ENCODE measurements at regions not wholly inside any gene's neighbourhood (a gene's known extent, or its start where the extent isn't known, plus 50 kb on each side); places are given as distances from the start of the nearest gene placed in this dataset.

- H3K27me3 ChIP-seq (replicated peaks; ENCODE audit: insufficient read depth, low read depth, low read length, poor library complexity) = no peaks in the 10 kb centered on the region
- H3K9me3 ChIP-seq (ENCODE audit: low read depth, low read length, poor library complexity, severe bottlenecking) = no peaks in the 10 kb centered on the region
- BruUV-seq (replicated peaks) = no TSS peak
- POLR2A ChIA-PET (ENCODE audit: low non-redundant PET) = no interaction called here
- H3K27ac ChIP-seq (ENCODE audit: low read depth, low read length, poor library complexity, severe bottlenecking) = no peak overlapping the region
- intact Hi-C loops (cut with micrococcal nuclease; ENCODE audit: unreplicated experiment) = no loop called here
- no peaks in the 10 kb centered on the region for H3K36me3 ChIP-seq (ENCODE audit: insufficient read depth, low read length, poor library complexity, severe bottlenecking)
- TF ChIP-seq EZH2 (IDR thresholded peaks at IDR 0.05; ENCODE audit: borderline replicate concordance, low read depth, low read length, poor library complexity, severe bottlenecking) (no peak), CTCF (conservative IDR thresholded peaks at IDR 0.05; ENCODE audit: low read depth, low read length) (no peak)
- DNase-seq (ENCODE audit: low spot score) = no peak
- CTCF ChIA-PET = no interaction called here
- no peak overlapping the region for H3K4me3 ChIP-seq (ENCODE audit: low read depth, low read length, poor library complexity, severe bottlenecking)
- H3K4me1 ChIP-seq (ENCODE audit: insufficient read depth, low read length, poor library complexity, severe bottlenecking) = peaks cover 7% of the 10 kb centered on the region
Observed at GRCh38 chr15:47650564-47650963, 66.7 kb upstream of the SEMA6D start.

- intact Hi-C loops (cut with micrococcal nuclease; ENCODE audit: unreplicated experiment) = no loop called here
- peaks cover under 1% of the 10 kb centered on the region for H3K4me1 ChIP-seq (ENCODE audit: insufficient read depth, low read length, poor library complexity, severe bottlenecking)
- DNase-seq (ENCODE audit: low spot score) = no peak
- no peak for TF ChIP-seq CTCF (conservative IDR thresholded peaks at IDR 0.05; ENCODE audit: low read depth, low read length)
- TF ChIP-seq EZH2 (IDR thresholded peaks at IDR 0.05; ENCODE audit: borderline replicate concordance, low read depth, low read length, poor library complexity, severe bottlenecking) = no peak
- POLR2A ChIA-PET (ENCODE audit: low non-redundant PET) = no interaction called here
- H3K27me3 ChIP-seq (replicated peaks; ENCODE audit: insufficient read depth, low read depth, low read length, poor library complexity) = no peaks in the 10 kb centered on the region
- H3K27ac ChIP-seq (ENCODE audit: low read depth, low read length, poor library complexity, severe bottlenecking) = no peak overlapping the region
- no peaks in the 10 kb centered on the region for H3K36me3 ChIP-seq (ENCODE audit: insufficient read depth, low read length, poor library complexity, severe bottlenecking)
- no peak overlapping the region for H3K4me3 ChIP-seq (ENCODE audit: low read depth, low read length, poor library complexity, severe bottlenecking)
- BruUV-seq (replicated peaks) = no TSS peak
- CTCF ChIA-PET = interaction anchor here (0.6 kb wide), 1 partner anchor 432 kb away, joined by 4 read pairs; no protein-coding TSS in a partner anchor
- no peaks in the 10 kb centered on the region for H3K9me3 ChIP-seq (ENCODE audit: low read depth, low read length, poor library complexity, severe bottlenecking)
Observed at GRCh38 chr15:47652328-47652727, 65.0 kb upstream of the SEMA6D start.

GRCh38 chr15:47652844-47653243, 64.5 kb upstream of the SEMA6D start:
- H3K36me3 ChIP-seq (ENCODE audit: insufficient read depth, low read length, poor library complexity, severe bottlenecking) = no peaks in the 10 kb centered on the region
- no peaks in the 10 kb centered on the region for H3K27me3 ChIP-seq (replicated peaks; ENCODE audit: insufficient read depth, low read depth, low read length, poor library complexity)
- no peaks in the 10 kb centered on the region for H3K9me3 ChIP-seq (ENCODE audit: low read depth, low read length, poor library complexity, severe bottlenecking)
- no peak overlapping the region for H3K27ac ChIP-seq (ENCODE audit: low read depth, low read length, poor library complexity, severe bottlenecking)
- no TSS peak for BruUV-seq (replicated peaks)
- DNase-seq (ENCODE audit: low spot score) = no peak
- H3K4me1 ChIP-seq (ENCODE audit: insufficient read depth, low read length, poor library complexity, severe bottlenecking) = no peaks in the 10 kb centered on the region
- no peak for TF ChIP-seq CTCF (conservative IDR thresholded peaks at IDR 0.05; ENCODE audit: low read depth, low read length)
- no peak for TF ChIP-seq EZH2 (IDR thresholded peaks at IDR 0.05; ENCODE audit: borderline replicate concordance, low read depth, low read length, poor library complexity, severe bottlenecking)
- H3K4me3 ChIP-seq (ENCODE audit: low read depth, low read length, poor library complexity, severe bottlenecking) = no peak overlapping the region
- intact Hi-C loops (cut with micrococcal nuclease; ENCODE audit: unreplicated experiment) = no loop called here
- ChIA-PET POLR2A (ENCODE audit: low non-redundant PET) (no interaction called here), CTCF (interaction anchor here (0.6 kb wide), 1 partner anchor 432 kb away, joined by 4 read pairs; no protein-coding TSS in a partner anchor)
